Prostate gland (tissue), 2 donors: ENCODE measurements at regions not wholly inside any gene's neighbourhood (a gene's known extent, or its start where the extent isn't known, plus 50 kb on each side); places are given as distances from the start of the nearest gene placed in this dataset.

ENCODE experiments used
- DNase-seq: peaks from one replicate; pipeline ENCODE4 v3.0.0-alpha.2; 2019; ENCODE audit warnings: low spot score
- H3K27ac ChIP-seq, 2 donors: fragments of 200-600 bp; sonication (generic); 2 replicates each; pipeline ENCODE4 v1.5.1; 2017 to 2019
- H3K27me3 ChIP-seq: fragments of 200-600 bp; sonication (generic); replicated peaks from 2 replicates; pipeline ENCODE4 v1.5.1; 2019; ENCODE audit not compliant: insufficient read depth
- H3K36me3 ChIP-seq, 2 donors: fragments of 200-600 bp; sonication (generic); 1 replicate in 1 of 2; 2 replicates in 1 of 2; pipeline versions ENCODE4 v1.5.1 to v1.8.1; 2017 to 2019
- H3K4me1 ChIP-seq: fragments of 200-600 bp; sonication (generic); replicated peaks from 2 replicates; pipeline ENCODE4 v1.5.1; 2019
- H3K4me3 ChIP-seq, 2 donors: fragments of 200-600 bp; sonication (generic); 2 replicates each; pipeline ENCODE4 v1.5.1; 2017 to 2019
- H3K9me3 ChIP-seq: fragments of 200-600 bp; sonication (generic); 2 replicates; pipeline ENCODE4 v1.5.1; 2017
- POLR2A ChIP-seq: fragments of 450-650 bp; IDR thresholded peaks from one replicate; pipeline ENCODE4 v1.6.1; 2016; ENCODE audit warnings: antibody characterized with exemption, mild to moderate bottlenecking
- POLR2AphosphoS5 ChIP-seq: sonication (generic); formaldehyde crosslinking; IDR thresholded peaks from one replicate; pipeline ENCODE4 v1.6.1; 2017; ENCODE audit warnings: antibody characterized with exemption
- WGBS: methylation state at CpG from one replicate; pipeline ENCODE4 v1.1.5; 2018; 5-methylcytosine and 5-hydroxymethylcytosine counted together
- intact Hi-C: fragments of 100-400 bp; cut with DNase I; formaldehyde crosslinking; loops from one replicate; pipeline ENCODE4 v1.14.2; 2022
- TF ChIP-seq, protein P1 (sequence below), 4 experiments: fragments of 200-600 bp in 2 of 4; fragments of 450-650 bp in 2 of 4; sonication (generic) in 2 of 4; IDR thresholded peaks; 1 replicate in 3 of 4; 2 replicates in 1 of 4; pipeline ENCODE4 v1.5.1; 2016 to 2019; ENCODE audit warnings: antibody characterized with exemption in 4 of 4, mild to moderate bottlenecking in 2 of 4, moderate library complexity in 2 of 4

DNA sequence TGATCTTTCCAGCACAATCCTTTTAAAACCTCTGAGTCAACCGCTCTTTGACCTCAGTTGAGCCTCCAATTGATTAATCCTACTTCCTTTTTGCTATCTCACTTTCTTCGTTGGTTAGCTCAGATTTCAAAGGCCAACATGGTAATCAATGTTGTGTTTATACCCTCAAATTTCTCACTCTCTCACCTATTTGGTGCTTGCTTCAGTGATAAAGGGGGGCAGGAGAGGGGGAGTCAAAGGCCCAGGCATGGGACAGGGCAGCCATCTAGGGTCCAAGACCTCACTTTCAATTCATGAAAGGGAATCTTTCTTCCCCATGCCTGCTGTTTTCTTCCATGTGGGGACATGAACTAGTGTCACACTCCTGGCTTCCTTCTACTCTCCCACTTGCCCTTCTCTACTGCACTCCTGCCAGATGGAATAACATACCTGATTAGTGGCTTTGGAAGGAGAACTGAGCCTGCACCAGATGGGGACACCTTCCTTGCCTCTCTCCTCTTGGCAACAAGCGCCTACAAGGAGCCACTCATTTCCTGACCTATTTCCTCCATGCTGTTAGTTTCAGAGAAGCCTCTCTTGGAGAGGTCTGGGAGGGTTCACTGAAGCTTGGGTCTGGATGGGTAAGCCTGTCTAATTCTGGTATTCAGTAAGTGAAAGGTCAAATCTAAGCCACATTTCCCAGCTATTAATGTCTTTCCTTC, 73.3 kb upstream of the ARHGAP29 start:
- DNase-seq, result no peak
- Histone ChIP-seq H3K27me3 (no peaks in the 10 kb centered on the region), H3K27ac (no peak overlapping the region), H3K9me3 (no peaks in the 10 kb centered on the region), H3K4me1 (no peaks in the 10 kb centered on the region), H3K36me3 (no peaks in the 10 kb centered on the region), H3K4me3 (no peak overlapping the region)
- WGBS, result 90% methylated on average over 3 of the region's 3 CpGs
- no peak for TF ChIP-seq POLR2AphosphoS5
- TF ChIP-seq, protein P1, sequence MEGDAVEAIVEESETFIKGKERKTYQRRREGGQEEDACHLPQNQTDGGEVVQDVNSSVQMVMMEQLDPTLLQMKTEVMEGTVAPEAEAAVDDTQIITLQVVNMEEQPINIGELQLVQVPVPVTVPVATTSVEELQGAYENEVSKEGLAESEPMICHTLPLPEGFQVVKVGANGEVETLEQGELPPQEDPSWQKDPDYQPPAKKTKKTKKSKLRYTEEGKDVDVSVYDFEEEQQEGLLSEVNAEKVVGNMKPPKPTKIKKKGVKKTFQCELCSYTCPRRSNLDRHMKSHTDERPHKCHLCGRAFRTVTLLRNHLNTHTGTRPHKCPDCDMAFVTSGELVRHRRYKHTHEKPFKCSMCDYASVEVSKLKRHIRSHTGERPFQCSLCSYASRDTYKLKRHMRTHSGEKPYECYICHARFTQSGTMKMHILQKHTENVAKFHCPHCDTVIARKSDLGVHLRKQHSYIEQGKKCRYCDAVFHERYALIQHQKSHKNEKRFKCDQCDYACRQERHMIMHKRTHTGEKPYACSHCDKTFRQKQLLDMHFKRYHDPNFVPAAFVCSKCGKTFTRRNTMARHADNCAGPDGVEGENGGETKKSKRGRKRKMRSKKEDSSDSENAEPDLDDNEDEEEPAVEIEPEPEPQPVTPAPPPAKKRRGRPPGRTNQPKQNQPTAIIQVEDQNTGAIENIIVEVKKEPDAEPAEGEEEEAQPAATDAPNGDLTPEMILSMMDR (IDR thresholded peaks at IDR 0.05), result no peak
- no peak for TF ChIP-seq POLR2A
- intact Hi-C loops, result no loop called here

DNA sequence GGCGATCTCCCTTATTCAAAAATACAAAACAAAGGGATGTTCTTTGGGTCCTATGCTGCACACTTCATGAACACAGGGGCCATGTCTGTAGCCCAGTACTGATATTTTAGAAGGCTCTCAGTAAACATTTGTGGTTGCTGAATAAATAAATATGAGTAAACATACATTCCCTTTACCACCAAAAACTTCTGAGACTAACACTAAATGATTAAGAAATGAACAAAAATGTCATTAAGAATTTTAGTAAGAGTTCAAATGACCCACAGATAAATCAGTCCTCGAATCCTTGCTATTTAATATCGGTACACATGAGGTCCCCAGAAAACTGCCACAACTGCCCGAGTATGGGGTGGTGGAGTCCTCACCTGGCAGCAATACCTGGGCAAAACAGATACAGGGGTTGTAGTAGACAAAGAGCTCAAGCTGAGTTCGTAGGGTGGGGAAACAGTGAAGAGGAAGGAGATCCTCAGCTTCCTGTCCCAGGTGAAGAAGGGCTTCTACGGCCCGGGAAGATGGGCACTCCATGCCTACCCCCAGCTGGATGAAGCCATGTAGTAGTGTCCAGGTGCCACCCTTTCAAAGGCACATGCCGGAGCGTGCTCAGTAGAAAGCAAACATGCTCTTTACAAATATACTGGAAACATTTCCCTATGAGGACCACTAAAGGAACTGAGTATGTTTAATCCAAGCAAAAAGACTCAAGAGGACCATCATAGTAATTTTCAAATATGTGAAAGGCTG, 72.6 kb upstream of the ARHGAP29 start:
- Histone ChIP-seq H3K36me3 (no peaks in the 10 kb centered on the region), H3K27me3 (no peaks in the 10 kb centered on the region), H3K4me3 (no peak overlapping the region), H3K27ac (no peak overlapping the region), H3K4me1 (no peaks in the 10 kb centered on the region), H3K9me3 (no peaks in the 10 kb centered on the region)
- intact Hi-C loops, result no loop called here
- DNase-seq, result no peak
- 89% methylated on average over 9 of the region's 9 CpGs for WGBS
- TF ChIP-seq, protein P1 (IDR thresholded peaks at IDR 0.05), result no peak
- no peak for TF ChIP-seq POLR2AphosphoS5
- no peak for TF ChIP-seq POLR2A

DNA sequence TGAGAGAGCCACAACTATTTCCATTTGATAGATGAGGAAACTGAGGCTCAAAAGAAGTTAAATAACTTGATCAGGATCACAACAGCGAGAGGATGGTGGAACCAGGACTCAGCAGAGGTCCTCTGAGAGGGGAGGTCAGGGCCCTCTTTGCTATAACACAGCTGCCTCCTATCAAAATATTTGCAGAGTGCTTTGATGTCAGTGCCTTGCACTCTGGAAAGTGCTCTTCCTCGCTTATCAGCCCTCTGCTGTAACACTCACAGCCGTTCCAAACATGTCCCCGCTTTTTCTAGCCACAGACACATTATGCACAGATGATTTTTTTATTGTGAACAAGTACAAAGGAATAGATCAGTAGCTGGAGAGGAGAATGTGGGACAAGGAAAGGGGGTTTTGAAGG, 71.8 kb upstream of the ARHGAP29 start:
- TF ChIP-seq, protein P1 (IDR thresholded peaks at IDR 0.05), result no peak
- TF ChIP-seq POLR2A, result no peak
- TF ChIP-seq POLR2AphosphoS5, result no peak
- no peaks in the 10 kb centered on the region for H3K27me3 ChIP-seq
- intact Hi-C loops, result no loop called here
- H3K36me3 ChIP-seq, result no peaks in the 10 kb centered on the region
- H3K27ac ChIP-seq, result no peak overlapping the region
- H3K4me1 ChIP-seq, result no peaks in the 10 kb centered on the region
- H3K4me3 ChIP-seq, result no peak overlapping the region
- no peaks in the 10 kb centered on the region for H3K9me3 ChIP-seq
- WGBS, result 77% methylated on average over 4 of the region's 4 CpGs
- no peak for DNase-seq

DNA sequence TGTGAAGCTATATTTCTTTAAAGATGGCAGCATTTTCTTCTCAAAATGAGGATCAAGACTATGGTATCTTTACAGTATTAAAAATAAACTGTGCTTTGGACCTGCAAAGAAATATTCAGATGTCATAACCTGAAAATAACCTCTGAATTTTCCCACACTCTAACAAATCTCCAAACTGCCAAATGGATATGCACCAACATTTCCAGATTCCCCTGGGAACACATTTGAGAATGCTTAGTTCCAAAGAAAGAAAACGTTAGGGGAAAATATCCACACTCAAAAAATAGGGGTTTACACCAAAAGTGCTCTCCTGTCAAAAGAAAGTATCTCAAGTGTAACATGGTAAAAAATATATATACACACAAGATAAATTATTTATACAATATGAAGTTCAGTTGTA, 69.1 kb upstream of the ARHGAP29 start:
- WGBS, result 58% methylated on average over 1 of the region's 1 CpG
- no peaks in the 10 kb centered on the region for H3K36me3 ChIP-seq
- no peak overlapping the region for H3K4me3 ChIP-seq
- DNase-seq, result no peak
- TF ChIP-seq, protein P1 (IDR thresholded peaks at IDR 0.05), result no peak
- no peak for TF ChIP-seq POLR2AphosphoS5
- TF ChIP-seq POLR2A, result no peak
- H3K9me3 ChIP-seq, result no peaks in the 10 kb centered on the region
- no peaks in the 10 kb centered on the region for H3K4me1 ChIP-seq
- intact Hi-C loops, result no loop called here
- no peaks in the 10 kb centered on the region for H3K27me3 ChIP-seq
- no peak overlapping the region for H3K27ac ChIP-seq

DNA sequence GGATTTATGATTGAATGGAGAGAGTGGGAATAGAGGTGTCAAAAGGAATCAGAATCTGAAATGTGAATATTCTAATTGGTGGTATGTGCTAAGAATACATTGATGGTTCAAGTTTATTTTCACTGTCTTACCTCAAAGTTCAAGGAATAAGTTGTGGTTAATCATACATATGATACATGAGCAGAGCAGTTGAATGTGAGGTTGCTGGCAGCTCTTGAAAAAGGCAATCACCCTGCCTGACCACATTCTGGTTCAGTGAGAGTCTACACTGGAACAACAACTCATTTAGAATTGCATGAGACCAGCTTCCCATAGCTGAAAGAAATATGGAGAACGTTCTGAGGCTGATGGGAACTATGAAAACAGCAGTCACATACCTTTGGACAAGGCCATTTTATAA, 68.3 kb upstream of the ARHGAP29 start:
- Histone ChIP-seq H3K4me1 (no peaks in the 10 kb centered on the region), H3K9me3 (no peaks in the 10 kb centered on the region), H3K27me3 (no peaks in the 10 kb centered on the region), H3K4me3 (no peak overlapping the region), H3K27ac (no peak overlapping the region), H3K36me3 (no peaks in the 10 kb centered on the region)
- no peak for DNase-seq
- intact Hi-C loops, result no loop called here
- 50% methylated on average over 1 of the region's 1 CpG for WGBS
- TF ChIP-seq POLR2AphosphoS5 (no peak), POLR2A (no peak)
- TF ChIP-seq, protein P1 (IDR thresholded peaks at IDR 0.05), result no peak
